Activated T-helper 2 cell treated with anti-CD3 and anti-CD28 coated beads, Interferon-gamma antibody, Interleukin-2, Interleukin-4, amounts not matched to agents 10 μg/mL and 5 μg/mL and 100 μg/mL, durations not matched to agents 14 hours and 24 hours and 36 hours (primary cell): ENCODE measurements at regions not wholly inside any gene's neighbourhood (a gene's known extent, or its start where the extent isn't known, plus 50 kb on each side); places are given as distances from the start of the nearest gene placed in this dataset.
"Not testable (repeated sequence)": the region's sequence is repeated elsewhere in the genome, so short reads cannot be mapped to it uniquely, and the experiment has no call there.

ENCODE experiments used
- DNase-seq: peaks from one replicate; pipeline ENCODE4 v3.0.0; 2021; ENCODE audit warnings: low spot score
- H3K27ac Mint-ChIP-seq: one replicate; pipeline ENCODE4 v1.8.0; 2021; ENCODE audit warnings: mixed read lengths
- H3K27me3 Mint-ChIP-seq: one replicate; pipeline ENCODE4 v1.8.0; 2021; ENCODE audit warnings: low read depth, mixed read lengths
- H3K36me3 Mint-ChIP-seq: one replicate; pipeline ENCODE4 v1.8.0; 2021; ENCODE audit warnings: low read depth, mixed read lengths
- H3K4me1 Mint-ChIP-seq: one replicate; pipeline ENCODE4 v1.8.0; 2021; ENCODE audit warnings: low read depth, mixed read lengths
- H3K4me3 Mint-ChIP-seq: one replicate; pipeline ENCODE4 v1.8.0; 2021; ENCODE audit warnings: low read depth, mild to moderate bottlenecking, moderate library complexity, mixed read lengths
- H3K9me3 Mint-ChIP-seq: one replicate; pipeline ENCODE4 v1.8.0; 2021; ENCODE audit warnings: mixed read lengths
- intact Hi-C: fragments of 100-400 bp; cut with micrococcal nuclease; formaldehyde crosslinking; loops from one replicate; pipeline ENCODE4 v1.15.1; 2023

- Mint-ChIP-seq H3K27ac (no peak overlapping the region), H3K27me3 (no peaks in the 10 kb centered on the region), H3K9me3 (peaks cover 26% of the 10 kb centered on the region), H3K4me1 (no peaks in the 10 kb centered on the region), H3K36me3 (peaks cover 56% of the 10 kb centered on the region), H3K4me3 (no peak overlapping the region)
- no peak for DNase-seq
- intact Hi-C loops = no loop called here
Observed at GRCh38 chr7:130853503-130854279, 119.7 kb upstream of the KLF14 start.

- intact Hi-C loops = no loop called here
- DNase-seq = no peak
- no peak overlapping the region for H3K27ac Mint-ChIP-seq
- peaks cover 64% of the 10 kb centered on the region for H3K36me3 Mint-ChIP-seq
- H3K27me3 Mint-ChIP-seq = no peaks in the 10 kb centered on the region
- H3K4me3 Mint-ChIP-seq = no peak overlapping the region
- peaks cover 34% of the 10 kb centered on the region for H3K9me3 Mint-ChIP-seq
- no peaks in the 10 kb centered on the region for H3K4me1 Mint-ChIP-seq
Observed at GRCh38 chr7:130854481-130854880, 120.5 kb upstream of the KLF14 start.

- intact Hi-C loops = no loop called here
- Mint-ChIP-seq H3K4me1 (no peaks in the 10 kb centered on the region), H3K27me3 (no peaks in the 10 kb centered on the region), H3K36me3 (peaks cover 87% of the 10 kb centered on the region), H3K27ac (no peak overlapping the region), H3K9me3 (peaks cover 56% of the 10 kb centered on the region), H3K4me3 (no peak overlapping the region)
- DNase-seq = no peak
Observed at GRCh38 chr7:130856866-130857265, 122.9 kb upstream of the KLF14 start.

GRCh38 chr7:130860832-130861231 is 126.8 kb upstream of the KLF14 start:
- Mint-ChIP-seq H3K9me3 (peaks cover 76% of the 10 kb centered on the region), H3K36me3 (peaks cover 98% of the 10 kb centered on the region)
- intact Hi-C loops, DNase-seq, H3K4me3 Mint-ChIP-seq, H3K27ac Mint-ChIP-seq, H3K4me1 Mint-ChIP-seq, H3K27me3 Mint-ChIP-seq: not testable (repeated sequence)

GRCh38 chr7:130865408-130866236 is 131.6 kb upstream of the KLF14 start:
- peak overlapping the region; percentile 22 for H3K27ac Mint-ChIP-seq

GRCh38 chr7:130867039-130867438 is 133.0 kb upstream of the KLF14 start:
- Mint-ChIP-seq H3K36me3 (peaks cover 95% of the 10 kb centered on the region), H3K27ac (no peak overlapping the region), H3K27me3 (no peaks in the 10 kb centered on the region), H3K4me1 (no peaks in the 10 kb centered on the region), H3K9me3 (peaks cover 20% of the 10 kb centered on the region), H3K4me3 (no peak overlapping the region)
- intact Hi-C loops = no loop called here
- no peak for DNase-seq

More at GRCh38 chr7:130865408-130866236, 131.6 kb upstream of the KLF14 start:
- Mint-ChIP-seq H3K4me1 (no peaks in the 10 kb centered on the region), H3K27me3 (no peaks in the 10 kb centered on the region), H3K36me3 (peaks cover 97% of the 10 kb centered on the region), H3K9me3 (peaks cover 33% of the 10 kb centered on the region), H3K4me3 (no peak overlapping the region)
- DNase-seq = no peak
- intact Hi-C loops = no loop called here

GRCh38 chr7:130867581-130868136 is 133.7 kb upstream of the KLF14 start:
- DNase-seq = no peak
- intact Hi-C loops = no loop called here
- Mint-ChIP-seq H3K27me3 (no peaks in the 10 kb centered on the region), H3K9me3 (peaks cover 14% of the 10 kb centered on the region), H3K4me3 (no peak overlapping the region), H3K27ac (no peak overlapping the region), H3K4me1 (no peaks in the 10 kb centered on the region), H3K36me3 (peaks cover 95% of the 10 kb centered on the region)

- H3K27ac Mint-ChIP-seq = no peak overlapping the region
Observed at GRCh38 chr7:130868139-130868538, 134.1 kb upstream of the KLF14 start.

GRCh38 chr7:130869918-130870317 is 135.9 kb upstream of the KLF14 start:
- Mint-ChIP-seq H3K36me3 (peaks cover 95% of the 10 kb centered on the region), H3K4me3 (no peak overlapping the region), H3K4me1 (peaks cover 10% of the 10 kb centered on the region), H3K9me3 (no peaks in the 10 kb centered on the region), H3K27me3 (no peaks in the 10 kb centered on the region), H3K27ac (no peak overlapping the region)
- intact Hi-C loops = no loop called here
- DNase-seq = no peak

More at GRCh38 chr7:130868139-130868538, 134.1 kb upstream of the KLF14 start:
- DNase-seq = no peak
- Mint-ChIP-seq H3K4me3 (no peak overlapping the region), H3K36me3 (peaks cover 95% of the 10 kb centered on the region), H3K27me3 (no peaks in the 10 kb centered on the region), H3K4me1 (no peaks in the 10 kb centered on the region), H3K9me3 (peaks cover 11% of the 10 kb centered on the region)
- intact Hi-C loops = no loop called here

GRCh38 chr7:130872341-130872740 is 138.3 kb upstream of the KLF14 start:
- no peaks in the 10 kb centered on the region for H3K9me3 Mint-ChIP-seq
- H3K27ac Mint-ChIP-seq = peak overlapping the region; percentile 4
- no peaks in the 10 kb centered on the region for H3K27me3 Mint-ChIP-seq
- intact Hi-C loops = no loop called here
- peaks cover 25% of the 10 kb centered on the region for H3K4me1 Mint-ChIP-seq
- H3K36me3 Mint-ChIP-seq = peaks cover 90% of the 10 kb centered on the region
- H3K4me3 Mint-ChIP-seq = no peak overlapping the region
- DNase-seq = no peak

GRCh38 chr7:130872756-130873448 is 138.9 kb upstream of the KLF14 start:
- intact Hi-C loops = no loop called here
- Mint-ChIP-seq H3K9me3 (no peaks in the 10 kb centered on the region), H3K36me3 (peaks cover 90% of the 10 kb centered on the region), H3K4me1 (peaks cover 29% of the 10 kb centered on the region), H3K27ac (peak overlapping the region; percentile 20), H3K27me3 (no peaks in the 10 kb centered on the region), H3K4me3 (no peak overlapping the region)
- DNase-seq = no peak

- no peak for DNase-seq
- Mint-ChIP-seq H3K36me3 (peaks cover 88% of the 10 kb centered on the region), H3K4me3 (no peak overlapping the region), H3K27ac (peak overlapping the region; percentile 70), H3K27me3 (no peaks in the 10 kb centered on the region), H3K9me3 (no peaks in the 10 kb centered on the region), H3K4me1 (peaks cover 37% of the 10 kb centered on the region)
- intact Hi-C loops = no loop called here
Observed at GRCh38 chr7:130874071-130874915, 140.3 kb upstream of the KLF14 start.
